Esophagus (tissue), 2 donors: ENCODE measurements at regions not wholly inside any gene's neighbourhood (a gene's known extent, or its start where the extent isn't known, plus 50 kb on each side); places are given as distances from the start of the nearest gene placed in this dataset.
"Not testable (repeated sequence)": the region's sequence is repeated elsewhere in the genome, so short reads cannot be mapped to it uniquely, and the experiment has no call there.

Source experiments
- H3K27ac ChIP-seq, 2 donors: one replicate each; pipeline ENCODE4 v1.5.1; 2013; ENCODE audit warnings: low read depth in 2 of 2, mild to moderate bottlenecking in 2 of 2, inconsistent platforms in 1 of 2, low read length in 1 of 2, moderate library complexity in 1 of 2
- H3K27me3 ChIP-seq, 2 donors: one replicate each; pipeline ENCODE4 v1.6.1; 2013; ENCODE audit warnings: low read length in 2 of 2, control low read depth in 1 of 2, mild to moderate bottlenecking in 1 of 2; ENCODE audit not compliant: insufficient read depth in 2 of 2, control insufficient read depth in 1 of 2
- H3K36me3 ChIP-seq, 2 donors: one replicate each; pipeline ENCODE4 v1.6.1; 2013; ENCODE audit warnings: low read length in 1 of 2; ENCODE audit not compliant: control insufficient read depth in 2 of 2, insufficient read depth in 2 of 2
- H3K4me1 ChIP-seq, 2 donors: one replicate each; pipeline ENCODE4 v1.6.1; 2013; ENCODE audit warnings: low read length in 1 of 2; ENCODE audit not compliant: control insufficient read depth in 2 of 2, insufficient read depth in 2 of 2
- H3K4me3 ChIP-seq, 2 donors: one replicate each; pipeline ENCODE4 v1.5.1; 2013; ENCODE audit warnings: low read length in 2 of 2, mild to moderate bottlenecking in 2 of 2, low read depth in 1 of 2, moderate library complexity in 1 of 2
- H3K9me3 ChIP-seq, 2 donors: one replicate each; pipeline ENCODE4 v1.6.1; 2013; ENCODE audit warnings: mild to moderate bottlenecking in 2 of 2, low read depth in 1 of 2, low read length in 1 of 2, moderate library complexity in 1 of 2; ENCODE audit not compliant: control insufficient read depth in 2 of 2, insufficient read depth in 1 of 2
- WGBS, 2 donors: extraction: QIAGEN DNeasy Blood & Tissue Kit; methylation state at CpG; one replicate each; pipeline ENCODE4 v1.1.7; 2013; 5-methylcytosine and 5-hydroxymethylcytosine counted together
- donor health status: healthy with polysubstance abuse.
- donor health status: Bipolar disorder and iron deficiency.

- H3K9me3 ChIP-seq: no peaks in the 10 kb centered on the region
- peak overlapping the region in 1 of 2 donors; percentile 10 for H3K27ac ChIP-seq
- no peaks in the 10 kb centered on the region for H3K36me3 ChIP-seq
- H3K27me3 ChIP-seq: no peaks in the 10 kb centered on the region
- 68 to 81% methylated on average over 2 of the region's 2 CpGs for WGBS, 2 donors
- H3K4me3 ChIP-seq: no peak overlapping the region
- H3K4me1 ChIP-seq: no peaks in the 10 kb centered on the region
These were observed 233.4 kb upstream of the HS3ST3A1 start for GRCh38 chr17:13835151-13835550.

GRCh38 chr17:13837417-13837816, 231.9 kb upstream of the COX10 start:
- Histone ChIP-seq H3K36me3 (no peaks in the 10 kb centered on the region), H3K9me3 (no peaks in the 10 kb centered on the region), H3K4me3 (no peak overlapping the region), H3K27ac (no peak overlapping the region), H3K27me3 (no peaks in the 10 kb centered on the region), H3K4me1 (no peaks in the 10 kb centered on the region)
- 94 to 96% methylated on average over 12 of the region's 12 CpGs for WGBS, 2 donors

- Histone ChIP-seq H3K9me3 (no peaks in the 10 kb centered on the region), H3K4me3 (no peak overlapping the region), H3K27ac (no peak overlapping the region), H3K36me3 (no peaks in the 10 kb centered on the region), H3K4me1 (peaks cover 0 to 1% of the 10 kb centered on the region in 2 donors), H3K27me3 (no peaks in the 10 kb centered on the region)
- WGBS, 2 donors: 28 to 34% methylated on average over 1 of the region's 1 CpG
These were observed 229.1 kb upstream of the COX10 start for GRCh38 chr17:13840254-13840653.

- no peak overlapping the region for H3K27ac ChIP-seq
- WGBS, 2 donors: 73 to 82% methylated on average over 4 of the region's 4 CpGs
These were observed 225.3 kb upstream of the COX10 start for GRCh38 chr17:13843862-13844635.

GRCh38 chr17:13851889-13852288, 217.4 kb upstream of the COX10 start:
- 73 to 84% methylated on average over 1 of the region's 1 CpG for WGBS, 2 donors
- H3K36me3 ChIP-seq: no peaks in the 10 kb centered on the region
- H3K4me3 ChIP-seq: no peak overlapping the region
- no peaks in the 10 kb centered on the region for H3K4me1 ChIP-seq
- H3K27me3 ChIP-seq: no peaks in the 10 kb centered on the region
- no peaks in the 10 kb centered on the region for H3K9me3 ChIP-seq
- no peak overlapping the region for H3K27ac ChIP-seq

More at GRCh38 chr17:13843862-13844635, 225.3 kb upstream of the COX10 start:
- H3K27me3 ChIP-seq: no peaks in the 10 kb centered on the region
- no peaks in the 10 kb centered on the region for H3K36me3 ChIP-seq
- no peaks in the 10 kb centered on the region for H3K9me3 ChIP-seq
- peaks cover 0 to 4% of the 10 kb centered on the region in 2 donors for H3K4me1 ChIP-seq
- no peak overlapping the region for H3K4me3 ChIP-seq

GRCh38 chr17:13855730-13856129, 213.6 kb upstream of the COX10 start:
- 71 to 78% methylated on average over 4 of the region's 4 CpGs for WGBS, 2 donors

GRCh38 chr17:13862346-13862745, 207.0 kb upstream of the COX10 start:
- no peak overlapping the region for H3K4me3 ChIP-seq
- H3K4me1 ChIP-seq: peaks cover 0 to 2% of the 10 kb centered on the region in 2 donors
- H3K27me3 ChIP-seq: no peaks in the 10 kb centered on the region
- H3K36me3 ChIP-seq: no peaks in the 10 kb centered on the region
- no peak overlapping the region for H3K27ac ChIP-seq
- 97 to 99% methylated on average over 3 of the region's 3 CpGs for WGBS, 2 donors
- H3K9me3 ChIP-seq: no peaks in the 10 kb centered on the region

More at GRCh38 chr17:13855730-13856129, 213.6 kb upstream of the COX10 start:
- H3K27me3 ChIP-seq, H3K36me3 ChIP-seq, H3K9me3 ChIP-seq, H3K4me1 ChIP-seq, H3K4me3 ChIP-seq, H3K27ac ChIP-seq: not testable (repeated sequence)

- no peak overlapping the region for H3K27ac ChIP-seq
- 81 to 85% methylated on average over 3 of the region's 3 CpGs for WGBS, 2 donors
These were observed 205.9 kb upstream of the COX10 start for GRCh38 chr17:13863436-13863835.

GRCh38 chr17:13864521-13864920, 204.8 kb upstream of the COX10 start:
- WGBS, 2 donors: 67 to 74% methylated on average over 3 of the region's 3 CpGs
- H3K36me3 ChIP-seq: no peaks in the 10 kb centered on the region
- no peak overlapping the region for H3K4me3 ChIP-seq
- H3K27ac ChIP-seq: no peak overlapping the region
- H3K4me1 ChIP-seq: peaks cover 0 to 2% of the 10 kb centered on the region in 2 donors
- H3K9me3 ChIP-seq: no peaks in the 10 kb centered on the region
- no peaks in the 10 kb centered on the region for H3K27me3 ChIP-seq

More at GRCh38 chr17:13863436-13863835, 205.9 kb upstream of the COX10 start:
- H3K9me3 ChIP-seq: no peaks in the 10 kb centered on the region
- H3K4me3 ChIP-seq: no peak overlapping the region
- H3K27me3 ChIP-seq: no peaks in the 10 kb centered on the region
- peaks cover 0 to 2% of the 10 kb centered on the region in 2 donors for H3K4me1 ChIP-seq
- no peaks in the 10 kb centered on the region for H3K36me3 ChIP-seq

- WGBS, 2 donors: 70% methylated on average over 2 of the region's 2 CpGs
- Histone ChIP-seq H3K27me3 (no peaks in the 10 kb centered on the region), H3K4me1 (peaks cover 0 to 2% of the 10 kb centered on the region in 2 donors), H3K9me3 (no peaks in the 10 kb centered on the region), H3K4me3 (no peak overlapping the region), H3K36me3 (no peaks in the 10 kb centered on the region), H3K27ac (no peak overlapping the region)
These were observed 203.7 kb upstream of the COX10 start for GRCh38 chr17:13865650-13866049.
